ENCODE measurements at regions not wholly inside any gene's neighbourhood (a gene's known extent, or its start where the extent isn't known, plus 50 kb on each side); places are given as distances from the start of the nearest gene placed in this dataset.

GRCh38 chr10:10211409-10211808, 806.3 kb upstream of the CELF2 start:
- no peak for DNase-seq

DNA sequence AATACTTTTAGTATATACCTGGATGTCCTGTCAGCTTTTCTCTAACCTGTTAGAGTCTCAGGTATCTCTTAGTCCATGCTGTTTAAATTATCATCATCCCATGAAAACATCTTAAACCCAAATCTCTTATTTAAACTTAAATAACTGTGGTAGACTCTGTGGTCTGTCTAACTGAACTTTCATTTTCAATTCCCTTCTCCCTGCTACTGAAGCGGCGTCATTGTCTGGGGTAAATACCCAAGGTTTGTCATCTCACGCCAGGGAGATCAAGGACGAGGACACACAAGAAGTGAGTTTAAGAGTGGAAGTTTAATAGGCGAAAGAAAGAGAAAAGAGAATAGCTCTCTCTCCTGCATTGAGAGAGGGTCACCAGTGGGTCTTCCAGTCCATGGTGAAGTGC, 804.4 kb upstream of the CELF2 start:
- no peak for DNase-seq

GRCh38 chr10:10222304-10222841, 795.3 kb upstream of the CELF2 start:
- DNase-seq, result no peak

DNA sequence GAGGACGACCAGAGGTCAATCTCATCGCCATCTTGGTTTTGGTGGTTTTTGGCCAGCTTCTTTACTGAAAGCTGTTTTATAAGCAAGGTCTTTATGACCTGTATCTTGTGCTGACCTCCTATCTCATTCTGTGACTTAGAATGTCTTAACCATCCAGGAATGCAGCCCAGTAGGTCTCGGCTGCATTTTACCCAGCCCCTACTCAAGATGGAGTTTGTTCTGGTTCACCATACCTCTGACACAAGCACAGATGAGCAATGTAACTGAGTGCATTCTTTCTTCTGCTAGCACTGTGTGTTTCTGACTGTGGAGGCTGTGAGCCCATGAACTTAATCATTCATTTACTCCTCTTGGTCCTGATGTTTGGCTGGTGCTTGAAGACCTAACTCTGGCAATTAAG, 794.5 kb upstream of the CELF2 start:
- DNase-seq, result no peak

DNA sequence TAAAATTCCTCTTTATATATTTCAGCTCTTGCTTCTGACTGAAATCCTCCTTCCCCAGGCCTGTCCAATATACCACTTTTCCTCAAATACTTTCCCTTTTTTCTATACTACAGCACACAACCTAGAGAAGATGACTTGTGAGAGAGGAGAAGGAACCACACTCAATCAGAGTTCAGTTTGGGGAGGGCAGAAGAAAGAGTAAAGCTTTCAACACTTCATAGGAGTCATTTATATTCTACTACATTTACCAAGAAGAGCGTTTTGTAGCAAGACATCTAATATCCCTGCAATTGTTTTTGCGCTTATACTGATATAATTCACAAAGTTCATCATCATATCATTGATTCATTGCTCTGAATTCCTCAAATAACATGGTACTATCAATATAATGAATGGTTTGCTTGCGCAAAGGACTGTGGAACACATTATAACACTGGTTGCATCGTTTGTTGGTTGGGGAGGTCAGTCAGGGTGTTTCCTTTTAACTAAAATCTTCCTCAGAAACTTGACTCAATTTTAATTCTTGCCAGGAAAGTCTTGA, 792.5 kb upstream of the CELF2 start:
- DNase-seq, result no peak

GRCh38 chr10:10233229-10233628, 784.4 kb upstream of the CELF2 start:
- no peak for DNase-seq

DNA sequence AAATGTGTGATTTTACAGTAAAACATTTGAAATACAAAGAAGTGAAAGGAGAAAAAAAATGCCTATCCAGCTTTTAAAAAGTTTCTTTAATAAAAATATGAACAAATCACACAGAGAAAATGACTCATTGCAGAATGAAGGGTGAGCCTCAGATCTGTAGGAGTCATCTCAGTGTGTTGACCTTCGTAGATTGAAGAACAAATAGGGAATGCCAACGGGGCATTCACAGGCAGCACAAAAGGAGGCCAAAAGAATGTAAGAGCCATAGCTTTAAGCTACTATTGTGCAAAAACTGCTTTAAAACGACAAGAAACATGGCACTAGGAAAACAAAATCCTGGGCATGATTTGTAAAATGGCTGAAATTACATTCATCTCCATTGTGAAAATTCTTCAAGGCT, 782.7 kb upstream of the CELF2 start:
- DNase-seq, result no peak

- no peak for DNase-seq
These were observed 770.1 kb upstream of the CELF2 start for GRCh38 chr10:10247585-10247984.

- DNase-seq, result no peak
These were observed 760.8 kb upstream of the CELF2 start for GRCh38 chr10:10256860-10257259.

DNA sequence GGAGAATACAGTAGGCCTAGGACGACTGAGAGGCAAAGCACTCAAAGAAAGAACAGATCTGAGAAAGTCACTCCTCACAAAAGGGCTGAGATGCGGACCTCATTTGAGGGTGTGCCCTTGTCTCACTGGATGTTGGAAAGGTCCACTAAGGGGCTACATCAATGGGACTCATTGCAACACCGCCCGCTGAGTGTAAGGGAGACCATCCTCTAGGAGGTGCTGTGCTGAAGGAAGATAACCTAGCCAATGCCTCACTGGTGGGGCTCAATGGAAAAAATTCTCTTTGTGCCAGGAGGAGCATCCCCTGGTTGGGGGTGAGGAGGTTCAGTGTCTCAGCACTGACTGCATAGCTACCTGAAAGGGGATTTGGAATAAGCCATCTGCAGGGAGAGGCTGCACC, 758.7 kb upstream of the CELF2 start:
- DNase-seq, result no peak

DNA sequence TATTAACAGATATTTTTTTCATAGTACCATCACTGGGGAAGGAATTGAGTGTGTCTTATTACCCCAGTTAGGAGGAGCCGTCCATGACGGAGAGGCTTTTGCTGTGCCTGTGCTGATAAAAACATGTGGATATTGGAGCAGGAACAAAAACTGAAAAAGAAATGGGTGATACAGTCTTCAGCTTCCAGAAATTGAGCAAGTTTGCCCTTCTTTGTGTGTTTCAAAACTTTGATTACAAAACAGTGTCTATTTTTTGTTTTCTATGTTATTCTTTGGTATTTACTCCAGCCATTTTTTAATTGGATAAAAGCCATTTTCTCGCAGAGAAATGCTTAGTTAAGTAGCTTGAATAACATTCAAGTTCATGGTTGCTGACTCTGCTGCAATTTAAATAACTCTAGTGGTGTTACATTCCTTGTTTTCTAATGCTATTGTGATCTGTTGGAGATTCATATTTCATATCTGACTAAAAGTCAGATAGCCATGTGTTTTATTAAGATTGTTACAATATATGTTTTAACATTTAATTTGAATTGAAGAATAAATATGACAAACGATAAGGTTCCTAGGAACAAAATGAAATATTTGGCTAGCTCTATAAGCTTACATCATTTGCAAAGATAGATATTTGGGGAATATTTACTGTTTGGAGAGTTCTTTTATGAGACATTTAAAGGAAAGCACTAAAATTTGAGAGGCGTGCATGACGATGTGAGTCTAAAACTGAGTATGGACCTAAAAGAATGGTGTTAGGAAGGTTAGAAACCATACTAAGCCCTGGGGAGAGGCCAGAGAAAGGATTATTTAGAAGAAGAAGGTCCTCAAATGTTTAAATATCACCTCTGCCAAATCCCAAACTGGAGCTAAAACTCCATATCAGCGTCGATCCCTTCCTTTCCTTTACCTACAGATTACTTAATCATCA, 747.3 kb upstream of the CELF2 start:
- DNase-seq, result no peak

GRCh38 chr10:10271639-10272192, 746.0 kb upstream of the CELF2 start:
- DNase-seq, result no peak

DNA sequence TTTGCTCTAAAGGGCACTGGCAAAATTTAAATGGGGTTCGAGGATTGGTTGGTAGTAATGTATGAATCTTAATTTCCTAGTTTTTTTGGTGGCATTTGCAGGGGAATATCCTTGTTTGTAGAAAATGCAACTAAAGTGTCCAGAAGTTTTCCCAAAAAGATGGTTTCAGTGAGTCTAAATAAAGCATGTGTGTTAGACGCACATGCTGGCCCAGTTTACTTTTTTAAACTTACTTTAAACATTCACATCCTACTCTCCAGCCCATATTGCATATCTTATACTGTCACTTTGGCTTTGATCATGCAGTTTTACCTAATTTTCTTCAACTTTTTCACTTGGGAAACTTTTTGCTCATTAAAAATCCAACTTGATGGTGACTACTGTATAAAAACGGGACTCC, 744.0 kb upstream of the CELF2 start:
- DNase-seq, result no peak

DNA sequence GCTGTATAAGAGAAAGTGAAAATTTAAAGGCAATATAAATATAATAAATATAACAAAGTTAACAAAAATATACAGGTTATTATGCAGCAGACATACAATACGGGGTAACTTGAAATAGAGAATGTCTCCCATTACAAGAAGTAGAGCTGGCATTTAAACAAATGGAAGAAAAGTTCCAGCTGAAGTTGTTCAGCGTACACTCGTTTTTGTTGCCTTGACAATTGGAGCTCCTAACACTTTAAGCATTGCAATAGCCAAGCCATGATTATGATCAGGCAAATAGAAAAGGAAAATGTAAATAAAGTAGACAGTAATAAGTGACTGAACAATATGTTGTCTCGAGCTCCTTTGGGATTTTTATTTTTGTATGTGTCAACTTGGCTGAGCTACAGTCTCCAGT, 737.8 kb upstream of the CELF2 start:
- DNase-seq, result no peak

- no peak for DNase-seq
These were observed 725.2 kb upstream of the CELF2 start for GRCh38 chr10:10292501-10292900.

DNA sequence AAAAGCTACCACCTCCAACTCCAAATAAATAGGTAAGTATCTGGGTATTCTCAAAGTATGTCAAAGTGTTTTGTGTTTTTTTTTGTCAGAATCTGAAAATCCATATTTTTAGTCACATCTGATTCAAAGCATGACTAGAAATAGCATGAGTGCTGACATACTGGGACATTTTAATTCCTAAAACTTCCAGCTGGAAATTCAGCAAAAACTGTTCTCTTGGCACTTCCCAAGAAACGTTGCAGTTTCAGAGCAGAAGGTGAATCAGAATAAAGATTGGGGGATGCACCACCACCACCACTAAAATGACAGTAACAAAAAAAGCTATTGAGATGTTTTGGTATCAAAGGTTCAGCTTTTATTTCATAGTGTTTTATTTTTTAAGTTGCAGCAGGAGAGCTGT, 724.6 kb upstream of the CELF2 start:
- no peak for DNase-seq

DNA sequence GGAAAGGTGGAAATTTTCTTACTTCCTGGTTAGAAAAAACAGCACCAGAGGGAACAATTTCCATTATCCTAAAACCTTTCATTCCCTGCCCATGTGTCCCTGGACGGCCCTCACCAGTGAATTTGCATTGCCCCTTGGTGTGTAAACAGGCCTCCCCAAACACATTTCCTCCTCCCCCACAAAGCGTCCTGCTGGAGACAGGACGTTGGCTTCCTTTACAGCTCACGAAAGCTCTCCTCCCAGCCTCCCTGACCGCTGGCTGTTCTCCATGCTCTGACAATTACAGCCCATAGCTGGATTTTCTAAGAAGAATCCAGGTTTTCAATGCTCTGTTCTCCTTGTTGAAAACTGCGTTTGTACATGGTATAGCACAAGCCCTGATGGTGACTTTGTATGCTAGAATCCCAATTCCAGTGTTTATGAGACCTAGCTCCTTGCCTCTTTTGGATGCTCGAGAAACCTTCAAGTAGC, 724.2 kb upstream of the CELF2 start:
- DNase-seq, result no peak

DNA sequence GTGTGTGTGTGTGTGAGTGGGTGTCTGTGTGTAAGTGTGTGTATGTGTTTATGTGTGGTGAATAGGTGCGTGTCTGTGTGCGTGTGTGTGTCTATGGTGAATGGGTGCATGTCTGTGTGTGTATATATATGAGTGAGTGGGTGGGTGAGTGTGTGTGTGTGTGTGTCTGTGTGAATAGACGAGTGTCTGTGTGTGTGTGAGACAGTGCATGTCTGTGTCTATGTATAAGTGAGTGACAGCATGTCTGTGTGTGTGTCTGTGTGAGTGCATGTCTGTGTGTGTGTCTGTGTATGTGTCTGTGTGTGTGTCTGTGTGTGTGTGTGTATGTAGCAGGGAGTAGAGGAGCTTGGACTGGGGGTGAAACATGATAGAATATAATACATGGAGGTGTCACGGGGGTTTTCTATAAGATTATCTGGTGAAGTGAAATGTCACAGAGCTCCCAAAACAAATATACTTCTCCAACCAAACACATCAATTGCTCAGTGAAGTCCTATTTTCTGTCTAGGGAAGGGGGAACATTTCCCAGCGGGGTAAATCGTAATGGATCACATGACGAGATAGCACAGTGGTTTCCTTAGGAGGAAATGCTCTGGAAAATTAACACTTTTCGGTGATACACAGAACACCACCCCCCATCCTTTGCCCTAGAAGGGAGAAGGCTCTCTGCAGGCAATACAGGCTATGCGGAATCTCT, 723.3 kb upstream of the CELF2 start:
- no peak for DNase-seq

GRCh38 chr10:10294881-10295529, 722.7 kb upstream of the CELF2 start:
- DNase-seq, result no peak

- DNase-seq, result no peak
These were observed 722.1 kb upstream of the CELF2 start for GRCh38 chr10:10295537-10295936.

- DNase-seq, result no peak
These were observed 715.0 kb upstream of the CELF2 start for GRCh38 chr10:10302689-10303088.

- DNase-seq, result no peak
These were observed 710.6 kb upstream of the CELF2 start for GRCh38 chr10:10307036-10307435.

DNA sequence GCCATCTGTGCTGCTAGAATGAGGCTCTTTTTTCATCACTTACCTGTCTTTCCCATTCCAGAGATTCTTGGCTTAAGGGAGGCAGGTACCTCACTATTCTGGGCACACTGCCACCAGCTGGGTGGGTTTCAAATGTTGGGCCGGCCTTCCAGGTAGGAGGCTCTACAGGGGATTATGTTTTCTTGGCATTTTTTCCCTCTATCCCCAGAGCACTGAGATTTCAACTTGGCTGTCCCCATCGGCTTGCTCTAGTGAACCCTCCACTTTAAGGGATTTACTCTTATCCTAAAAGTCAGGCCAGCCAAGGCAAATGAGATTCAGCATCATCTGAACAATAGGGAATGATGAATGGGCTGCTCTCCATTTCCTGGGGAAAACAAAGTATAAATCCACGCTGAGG, 710.1 kb upstream of the CELF2 start:
- DNase-seq, result no peak

Measured in CD4-positive, alpha-beta T cell treated with Interleukin-17A for 4 hours (primary cell).